GM19372 (cell line): ENCODE measurements at regions not wholly inside any gene's neighbourhood (a gene's known extent, or its start where the extent isn't known, plus 50 kb on each side); places are given as distances from the start of the nearest gene placed in this dataset.

Experiments
- ATAC-seq: cut with Tn5 transposase; IDR thresholded peaks from one replicate; pipeline ENCODE4 v1.9.1; 2021; ENCODE audit warnings: mild to moderate bottlenecking, low read depth, moderate library complexity; ENCODE audit not compliant: unreplicated experiment

DNA sequence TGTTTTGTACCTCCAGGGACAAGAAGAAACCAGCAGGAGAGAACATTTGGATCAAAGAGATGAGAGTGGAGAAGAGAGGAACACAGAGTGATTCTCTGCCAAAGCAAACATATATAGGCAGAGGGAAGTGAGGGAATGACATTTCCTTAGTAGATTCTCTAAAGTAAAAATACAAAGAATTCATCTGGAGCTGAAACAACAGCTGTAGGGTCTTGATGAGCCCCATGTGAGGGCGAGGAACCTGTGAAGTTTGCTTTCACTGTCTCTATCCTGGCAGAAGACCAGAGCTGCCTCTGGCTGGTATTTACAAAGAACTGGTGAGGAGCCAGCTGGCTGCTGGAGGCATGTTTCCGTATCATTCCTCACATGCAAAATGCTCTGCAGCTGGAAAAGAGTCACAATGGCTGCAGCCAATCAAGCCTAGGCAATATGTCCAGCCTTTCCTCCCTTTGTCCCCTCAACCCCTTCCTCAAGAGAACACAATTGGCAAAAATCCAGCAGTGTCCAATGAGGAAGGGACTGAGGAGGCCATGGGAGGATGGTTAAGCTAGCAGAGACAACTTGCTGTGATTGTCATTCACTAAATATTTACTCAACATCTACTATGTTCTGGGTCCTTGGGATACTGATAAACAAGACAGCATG is 122.5 kb downstream of the PHLDA1 start:
- ATAC-seq = no peak

DNA sequence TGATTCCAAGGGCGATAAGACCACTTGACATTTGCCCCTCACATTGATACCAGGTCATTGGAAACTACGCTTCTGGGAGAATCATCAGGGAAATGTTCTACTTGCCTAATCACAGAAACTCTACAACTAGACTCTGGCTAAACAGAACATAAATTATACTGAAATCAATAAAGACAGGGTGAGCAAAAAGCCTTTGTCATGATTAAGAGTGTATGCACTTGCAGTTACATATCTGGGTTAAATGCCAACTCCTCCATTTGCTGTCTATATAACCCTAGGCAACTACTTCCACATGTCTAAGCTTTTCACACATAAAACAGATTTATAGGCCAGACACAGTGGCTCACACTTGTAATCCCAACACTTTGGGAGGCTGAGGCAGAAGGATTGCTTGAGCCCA is 125.7 kb downstream of the PHLDA1 start:
- no peak for ATAC-seq

DNA sequence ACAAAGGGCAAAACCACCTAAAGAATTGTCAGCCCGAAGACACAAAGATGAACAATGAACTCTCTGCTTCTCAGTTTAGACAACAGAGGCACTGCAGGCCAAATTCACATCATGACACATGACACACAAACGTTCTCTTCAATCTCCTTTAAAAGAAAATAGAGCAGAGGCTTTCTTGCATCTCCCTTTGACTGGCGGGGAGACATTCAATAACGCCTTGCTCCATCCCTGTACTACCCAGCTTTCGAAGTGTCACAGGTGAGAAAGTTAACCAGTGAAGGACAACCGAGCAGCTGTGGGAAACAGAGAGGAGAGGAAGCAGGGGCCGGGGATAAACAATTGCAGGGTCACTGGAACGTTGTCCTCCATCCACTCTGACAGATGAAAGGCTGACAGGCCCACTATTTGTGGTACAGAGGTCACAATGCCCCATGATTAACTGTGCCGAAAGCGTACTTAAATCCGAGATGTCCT is 130.8 kb downstream of the PHLDA1 start:
- ATAC-seq = no peak

DNA sequence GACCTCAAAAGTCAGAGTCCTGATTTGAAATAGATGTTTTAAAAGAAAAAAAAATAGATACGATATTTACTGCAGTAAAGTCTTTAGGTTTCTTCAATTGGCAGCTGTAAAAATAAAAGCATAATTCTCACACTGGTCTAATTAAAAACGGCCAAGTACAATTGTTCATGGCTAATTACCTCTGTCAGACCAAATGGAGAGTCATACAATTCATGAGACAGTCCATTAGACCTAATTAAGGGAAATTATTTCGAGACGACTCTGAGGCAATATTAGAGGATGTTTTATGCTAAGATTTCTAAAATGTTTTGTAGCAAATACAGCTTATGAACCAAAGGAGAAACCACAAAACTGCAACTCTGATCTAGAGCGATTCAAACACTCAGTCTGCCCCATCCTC is 131.3 kb downstream of the PHLDA1 start:
- no peak for ATAC-seq

DNA sequence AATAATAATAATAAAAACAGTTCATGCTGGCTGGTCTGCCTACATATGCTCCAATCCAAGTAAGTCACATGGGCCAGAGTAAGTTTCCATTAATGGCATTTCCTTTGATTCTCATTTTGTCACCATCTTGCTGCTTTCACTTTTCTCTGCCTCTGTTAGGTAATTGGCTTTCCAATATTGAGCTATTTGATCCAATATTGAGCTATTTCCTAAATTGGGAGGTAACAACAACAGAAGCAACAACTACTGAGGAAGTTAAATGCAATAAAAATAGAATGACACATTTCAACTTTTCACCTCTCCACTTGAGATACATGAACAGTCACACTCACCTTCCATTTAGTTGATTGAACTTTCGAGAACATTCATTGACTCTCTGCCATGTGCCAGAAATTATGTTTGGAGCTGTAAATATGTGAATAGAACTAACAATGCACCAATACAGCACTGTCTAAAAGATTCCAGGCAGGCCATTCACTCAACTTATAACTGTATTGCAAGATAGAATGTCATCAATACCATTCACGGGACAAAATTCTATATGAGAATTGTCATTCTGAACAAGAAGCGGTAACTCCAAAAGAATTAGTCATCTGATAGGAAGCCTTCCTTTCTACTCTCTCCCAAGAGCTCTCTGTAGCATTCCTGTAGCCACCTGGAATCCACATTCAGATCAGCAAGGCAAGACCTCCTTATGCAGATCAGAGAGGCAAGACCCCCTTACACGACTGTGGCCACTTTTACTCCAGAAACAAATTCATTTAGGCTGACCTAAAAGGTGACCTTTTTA is 136.4 kb downstream of the PHLDA1 start:
- no peak for ATAC-seq

DNA sequence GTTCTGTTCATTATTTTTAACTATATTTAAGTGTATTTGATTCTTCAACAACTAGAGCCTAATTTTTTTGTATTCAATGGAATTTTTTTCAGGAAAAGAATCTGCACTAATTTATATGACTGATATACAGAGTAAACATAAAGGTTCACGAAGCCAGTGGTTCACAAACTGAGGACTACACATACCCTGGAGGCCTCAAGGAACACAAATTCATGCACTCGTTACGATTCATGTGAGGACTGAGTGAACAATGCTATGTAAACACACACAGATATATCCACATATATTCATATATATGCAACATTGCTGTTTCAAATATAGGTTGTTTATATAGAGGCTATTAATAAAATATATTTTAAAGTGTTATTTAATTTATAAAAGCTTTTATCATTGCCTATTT is 137.8 kb downstream of the PHLDA1 start:
- no peak for ATAC-seq

DNA sequence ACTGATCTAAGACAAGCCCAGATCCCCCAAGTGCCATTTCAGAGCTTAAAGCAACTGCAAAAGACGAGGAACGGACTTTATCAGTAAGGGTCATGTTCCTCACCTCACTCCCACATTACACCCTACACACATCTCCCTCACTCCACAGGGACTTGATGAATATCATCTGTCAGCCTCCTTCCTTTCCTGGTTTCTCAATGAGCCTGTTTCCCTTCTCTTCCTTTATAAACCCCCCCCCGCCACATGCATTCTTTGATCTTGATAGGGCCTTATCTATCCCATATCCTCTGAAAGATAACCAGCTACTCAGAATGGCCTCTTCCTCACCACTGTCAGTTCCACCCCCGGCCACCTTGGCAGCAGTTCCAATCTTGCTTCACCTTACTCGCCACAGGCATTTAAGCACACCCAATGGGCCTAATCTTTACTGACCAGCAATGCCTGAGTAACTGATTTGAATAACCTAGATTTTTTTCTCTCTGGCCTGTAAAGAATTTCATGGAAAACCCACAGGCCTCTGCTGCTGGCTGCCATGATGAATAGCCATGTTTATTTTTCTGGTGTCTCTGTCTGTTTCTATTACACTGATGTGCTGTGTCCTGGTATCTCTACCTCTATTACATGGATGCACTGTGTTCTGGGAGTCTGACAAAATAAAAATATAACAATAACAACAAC is 138.7 kb downstream of the PHLDA1 start:
- ATAC-seq = no peak

DNA sequence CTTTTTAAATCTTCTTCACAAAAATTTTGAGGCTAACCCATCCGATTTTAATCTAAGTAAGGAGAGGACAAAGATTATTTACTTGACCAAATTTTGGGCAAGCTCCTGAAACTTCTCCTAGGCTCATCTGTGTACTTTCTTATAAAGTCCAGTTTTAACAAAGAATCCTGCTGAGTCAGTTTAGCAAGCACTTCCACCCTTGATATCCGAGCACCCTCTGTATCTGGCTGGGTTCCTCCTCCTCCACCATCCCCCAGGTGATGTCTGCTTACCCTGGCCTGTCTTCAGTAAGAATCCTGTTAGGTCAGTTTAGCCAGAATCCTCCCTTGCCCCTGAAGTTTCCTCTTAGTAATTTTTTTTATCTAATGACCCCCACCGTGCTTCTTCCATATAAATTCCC is 140.5 kb downstream of the PHLDA1 start:
- ATAC-seq = no peak

DNA sequence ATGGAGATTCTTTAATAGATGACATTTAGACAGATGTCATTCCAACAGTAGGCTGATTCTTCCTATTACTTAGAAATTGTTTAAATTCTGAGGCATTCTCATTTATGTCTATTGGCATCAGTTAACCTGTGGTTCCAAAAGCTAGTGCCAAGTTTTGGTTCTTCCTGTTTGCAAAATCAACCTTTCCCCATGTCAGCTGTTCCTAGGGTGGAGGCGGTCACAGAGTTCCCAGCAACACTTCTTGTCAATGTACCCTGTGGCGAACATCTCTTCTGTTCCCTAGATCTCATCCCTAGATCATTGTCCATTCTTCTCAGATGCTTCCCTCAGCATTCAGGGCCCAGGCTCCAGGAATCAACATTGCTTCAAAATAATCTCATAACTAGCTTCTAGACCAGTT is 140.9 kb downstream of the PHLDA1 start:
- ATAC-seq = no peak

DNA sequence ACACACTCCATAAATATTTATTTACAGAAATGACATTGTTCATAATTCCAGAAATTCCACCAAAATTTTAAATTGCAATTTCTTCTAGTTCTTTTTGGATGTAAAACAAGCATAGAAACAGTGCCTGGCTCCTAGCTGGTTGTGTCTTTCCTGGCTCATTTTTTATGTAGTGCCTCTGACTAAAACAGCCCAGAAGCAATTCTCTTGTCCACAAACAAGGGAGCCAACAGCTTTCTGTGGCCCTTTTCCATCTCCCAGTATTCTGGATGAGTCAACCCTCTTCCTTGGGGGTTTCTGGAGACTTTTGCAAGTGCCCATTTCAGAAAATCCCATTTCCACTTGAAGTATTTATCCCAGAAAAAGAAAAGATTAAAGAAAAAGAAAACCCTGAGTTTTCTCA is 141.4 kb downstream of the PHLDA1 start:
- ATAC-seq = no peak

DNA sequence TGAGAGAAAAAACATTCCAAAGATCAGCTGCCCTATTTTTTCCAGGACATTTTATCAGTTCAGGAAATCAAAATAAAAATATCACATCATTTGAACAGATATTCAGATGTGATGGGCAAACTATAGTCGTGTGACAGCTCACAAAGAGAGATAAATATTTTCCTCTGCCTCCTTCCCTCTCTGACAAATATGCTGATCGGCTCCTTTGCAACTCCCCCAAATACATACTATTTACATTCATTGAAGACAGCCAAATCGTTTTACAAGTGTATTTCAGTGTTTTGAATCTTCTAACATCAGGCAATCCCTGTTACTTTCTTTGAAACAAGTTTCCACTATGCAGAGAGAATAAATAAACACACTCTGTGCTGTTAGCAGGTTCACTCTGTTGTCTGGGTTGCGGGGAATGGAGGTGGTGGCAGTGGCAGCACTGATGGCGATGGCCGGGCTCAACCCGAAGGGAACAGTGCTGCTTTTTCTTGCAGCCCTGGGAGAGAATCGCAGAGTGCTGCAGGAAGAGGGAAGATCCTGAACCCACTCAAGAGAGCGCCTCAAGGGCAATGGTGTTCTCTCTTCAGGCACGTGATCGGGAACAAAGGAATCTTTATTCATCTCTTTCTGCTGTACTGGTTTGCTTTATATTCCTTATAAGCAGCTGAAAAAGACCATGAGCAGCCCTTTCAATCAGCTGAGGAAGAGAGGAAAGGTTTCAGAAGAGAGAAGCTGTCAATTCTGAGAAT is 142.5 kb downstream of the PHLDA1 start:
- ATAC-seq = no peak

DNA sequence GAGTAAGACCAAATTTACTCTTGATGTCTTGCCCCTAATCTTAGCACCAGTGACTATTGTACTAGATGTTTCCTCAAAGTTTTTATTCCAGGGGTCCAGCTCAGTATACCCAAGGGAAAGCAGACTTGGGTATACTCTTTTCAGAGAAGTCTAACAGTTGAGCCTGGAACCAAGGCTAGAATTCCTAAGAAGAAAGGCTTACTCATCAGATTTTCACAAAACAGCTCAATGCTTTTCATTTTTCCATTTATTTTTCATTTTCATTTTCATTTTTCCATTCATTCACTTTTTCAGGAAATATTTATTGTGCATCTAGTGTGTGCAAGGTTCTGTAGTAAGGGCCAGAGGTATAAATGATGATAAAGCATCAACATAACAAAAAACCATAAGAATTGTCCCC is 143.2 kb downstream of the PHLDA1 start:
- no peak for ATAC-seq

DNA sequence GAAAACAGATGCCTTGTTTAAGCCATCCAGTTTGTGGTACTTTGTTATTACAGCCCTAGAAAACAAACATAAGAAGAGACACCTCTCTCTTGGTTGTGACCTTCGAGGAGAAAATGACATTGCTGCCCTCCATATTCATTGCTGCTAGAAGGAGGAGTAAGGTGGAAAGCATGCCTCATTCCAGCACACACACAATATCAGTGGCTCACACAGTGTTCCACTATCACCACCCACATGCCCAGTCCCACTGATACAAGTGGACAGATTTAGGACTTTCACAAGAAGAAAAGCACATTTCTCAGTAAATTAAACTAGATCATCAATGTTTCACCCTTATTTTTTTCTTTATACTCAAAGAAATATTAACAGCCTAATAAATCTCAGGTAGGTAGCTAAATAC is 143.6 kb downstream of the PHLDA1 start:
- ATAC-seq = no peak

DNA sequence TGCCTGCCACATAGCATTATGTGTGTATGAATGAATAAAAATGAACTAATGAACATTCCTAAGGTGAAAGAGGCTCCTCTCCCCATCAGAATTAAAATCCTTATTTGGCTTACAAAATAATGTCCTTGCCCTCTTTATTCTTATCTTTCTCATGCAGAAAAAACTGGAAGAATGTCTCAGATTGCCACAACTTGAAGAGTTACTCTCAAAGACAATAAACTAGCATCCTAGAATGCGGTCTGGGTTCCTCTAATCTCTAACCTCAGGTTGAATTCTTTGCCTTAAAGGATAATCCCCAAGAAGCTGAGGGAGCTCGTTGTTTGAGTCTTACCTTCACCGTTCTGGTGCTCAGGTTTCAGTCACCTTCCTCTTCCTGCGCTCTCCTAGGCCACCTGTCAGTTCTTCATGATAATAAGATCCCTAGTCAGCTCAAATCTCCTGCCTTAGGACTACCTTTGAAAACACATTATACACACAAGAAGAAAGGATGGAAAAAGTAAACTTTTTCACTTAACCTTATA is 147.1 kb downstream of the PHLDA1 start:
- no peak for ATAC-seq

DNA sequence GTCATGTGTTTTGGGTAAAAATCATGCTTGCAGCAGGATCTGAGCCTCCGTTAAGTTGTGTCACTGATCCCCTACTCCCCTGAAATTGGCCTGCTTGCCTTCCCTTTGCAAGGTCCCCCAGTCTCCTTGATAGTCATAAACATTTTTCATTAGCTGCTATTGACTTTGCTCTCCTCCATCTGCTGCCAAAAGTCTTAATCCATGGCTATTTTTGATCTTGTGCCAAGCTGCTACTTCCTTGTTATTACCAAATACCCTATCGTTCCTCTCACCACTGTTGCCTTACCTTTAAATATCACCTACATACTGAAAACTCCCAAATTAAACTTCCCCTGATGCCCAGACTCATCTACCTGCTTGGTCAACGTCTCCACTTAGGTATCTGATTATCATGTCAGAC is 148.3 kb downstream of the PHLDA1 start:
- ATAC-seq = no peak

DNA sequence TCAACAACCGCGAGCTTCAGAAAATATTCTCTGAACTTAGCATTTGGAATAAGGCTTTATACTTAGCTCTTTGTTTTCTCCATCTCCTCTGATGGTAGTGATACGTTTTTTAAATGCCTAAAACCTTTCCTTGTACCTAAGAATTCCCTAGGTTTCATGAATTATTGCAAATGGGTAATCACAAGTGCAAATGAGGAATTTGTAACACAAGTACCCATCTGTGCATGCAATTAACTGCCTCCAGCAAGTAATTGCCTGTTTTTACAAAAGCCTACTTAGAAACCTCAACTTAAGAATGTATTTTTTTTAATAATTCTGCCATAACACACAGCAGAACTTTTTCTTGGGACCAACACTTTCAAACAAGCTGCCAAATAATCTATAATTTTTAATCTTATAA is 149.2 kb downstream of the PHLDA1 start:
- no peak for ATAC-seq

DNA sequence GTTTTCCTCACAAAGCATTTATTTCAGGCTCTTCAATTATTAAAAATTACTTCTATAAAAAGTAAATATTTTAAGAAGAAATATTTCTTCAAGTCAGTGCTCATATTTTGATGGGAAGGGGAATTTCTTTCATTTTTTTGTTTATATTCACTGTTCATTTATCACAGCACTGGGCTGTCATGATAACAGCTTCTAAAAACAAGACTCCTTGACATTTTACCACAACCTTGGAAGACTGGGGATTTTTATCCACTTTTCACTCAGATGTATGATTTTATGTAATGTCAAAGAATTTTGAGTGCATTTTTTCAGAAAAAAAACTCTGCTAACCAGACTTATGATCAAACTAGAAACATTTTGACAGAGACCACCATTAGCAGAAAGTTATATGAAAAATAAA is 149.7 kb downstream of the PHLDA1 start:
- no peak for ATAC-seq

DNA sequence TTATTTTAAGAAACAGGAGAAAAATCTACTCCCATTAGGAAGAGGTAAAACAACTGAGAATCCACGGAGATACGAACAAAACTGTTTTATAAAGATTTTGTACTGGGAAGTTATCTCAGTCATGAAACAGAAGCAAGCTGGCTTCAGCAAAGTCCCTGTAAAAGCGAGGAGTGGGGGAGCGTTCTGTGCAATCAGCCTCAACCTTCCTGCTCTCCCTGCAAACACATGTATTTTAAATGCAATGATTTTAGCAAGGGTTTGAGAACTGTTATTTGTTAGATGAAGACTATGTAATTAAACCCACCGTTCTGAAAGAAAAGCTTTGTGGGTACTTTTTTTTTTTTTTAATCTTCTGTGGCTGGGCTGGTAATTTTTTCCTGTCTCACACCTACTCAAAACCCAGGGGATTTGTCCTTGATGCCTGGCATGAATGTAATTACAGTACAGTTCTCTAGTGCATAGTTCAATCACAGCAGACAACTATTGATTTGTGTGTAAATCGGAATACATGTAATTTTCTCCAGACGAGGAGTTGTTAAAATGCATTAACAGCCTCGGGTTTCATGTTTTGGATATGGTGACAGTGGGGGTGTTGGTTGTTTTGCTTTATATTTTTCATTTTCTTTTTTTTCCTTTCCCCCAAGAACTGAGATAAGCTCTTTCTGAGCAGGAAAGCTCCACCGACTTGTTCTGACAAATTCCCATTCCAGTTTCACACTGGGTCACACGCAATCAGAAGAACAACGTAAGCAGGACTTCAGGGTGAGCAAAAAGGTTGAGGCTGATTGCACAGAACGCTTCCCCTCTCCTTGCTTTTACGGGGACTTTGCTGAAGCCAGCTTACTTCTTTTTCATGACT is 153.6 kb downstream of the PHLDA1 start:
- no peak for ATAC-seq

DNA sequence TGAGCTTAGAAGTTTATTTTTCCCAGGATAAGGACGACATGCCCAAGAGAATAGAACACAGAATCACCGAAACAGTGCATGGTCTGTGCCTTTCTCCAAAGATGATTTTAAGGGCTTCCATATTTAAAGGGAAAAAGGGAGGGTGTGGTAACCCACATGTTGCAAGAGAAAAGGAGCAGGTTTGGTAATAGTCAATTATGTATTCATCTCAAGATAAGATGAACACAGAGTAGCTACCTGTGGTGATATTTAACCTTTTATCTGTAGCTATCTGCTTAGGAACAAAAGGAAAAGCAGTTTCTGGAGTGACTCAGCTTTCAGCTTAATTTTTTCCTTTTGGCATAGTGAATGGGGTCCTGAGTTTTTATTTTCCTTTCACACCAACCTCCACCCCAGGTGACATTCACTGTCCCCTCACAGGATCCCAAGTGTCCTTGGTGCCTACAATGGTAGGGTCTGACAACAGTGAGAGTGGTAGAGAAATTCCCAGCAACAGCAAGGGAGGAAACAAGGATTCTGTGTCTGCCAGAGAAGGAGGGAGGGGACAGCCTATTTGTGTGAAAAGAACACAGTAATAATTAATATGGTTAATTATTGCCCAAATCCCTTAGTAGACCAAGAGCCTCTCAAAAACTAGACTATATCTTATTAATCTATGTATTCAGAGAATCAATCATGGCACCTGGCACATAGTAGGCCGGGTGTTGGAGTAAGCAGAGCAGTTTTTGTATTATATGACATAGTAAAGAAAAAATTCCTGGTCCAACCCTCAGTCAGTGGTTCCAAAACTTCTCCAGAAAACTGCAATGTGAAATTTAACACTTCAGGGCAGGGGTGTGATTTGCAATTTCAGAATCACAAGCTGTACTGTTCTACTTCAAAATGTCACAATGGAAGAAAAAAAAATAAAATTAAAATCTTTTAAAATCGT is 154.5 kb downstream of the PHLDA1 start:
- no peak for ATAC-seq
